GOT3 (cell line): ENCODE measurements at regions not wholly inside any gene's neighbourhood (a gene's known extent, or its start where the extent isn't known, plus 50 kb on each side); places are given as distances from the start of the nearest gene placed in this dataset.

Experiments
- DNase-seq: peaks from one replicate; lab custom pipeline; 2025; ENCODE audit warnings: mixed read lengths; lab: John Stamatoyannopoulos, UW

- DNase-seq = no peak
These were observed 69.9 kb upstream of the ADARB2 start for GRCh38 chr10:1807196-1807595.

- no peak for DNase-seq
These were observed 65.1 kb upstream of the ADARB2 start for GRCh38 chr10:1802413-1802812.

DNA sequence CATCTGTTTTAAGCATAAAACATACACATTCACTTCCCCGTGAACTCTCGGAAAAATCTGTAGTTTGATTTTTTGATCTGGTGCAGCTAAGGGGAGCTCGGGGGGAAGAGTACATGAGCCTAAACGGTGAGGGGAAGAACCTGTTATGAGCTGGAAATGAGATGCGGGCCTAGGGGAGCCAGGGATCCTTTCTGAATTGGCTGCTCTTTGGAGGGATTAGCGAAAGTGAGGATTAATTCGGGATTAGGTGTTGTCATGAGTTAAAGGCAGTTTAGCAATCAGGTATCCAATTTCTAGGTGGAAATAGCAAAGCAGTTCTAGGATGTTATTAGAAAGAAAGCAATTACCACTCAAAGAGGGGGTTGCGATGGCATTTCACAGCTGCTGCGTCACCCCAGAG, 51.1 kb upstream of the ADARB2 start:
- DNase-seq = no peak
